ENCODE measurements at regions not wholly inside any gene's neighbourhood (a gene's known extent, or its start where the extent isn't known, plus 50 kb on each side); places are given as distances from the start of the nearest gene placed in this dataset.
A peak's percentile ranks its signal among the peaks of the same experiment; 100 is the strongest.

DNA sequence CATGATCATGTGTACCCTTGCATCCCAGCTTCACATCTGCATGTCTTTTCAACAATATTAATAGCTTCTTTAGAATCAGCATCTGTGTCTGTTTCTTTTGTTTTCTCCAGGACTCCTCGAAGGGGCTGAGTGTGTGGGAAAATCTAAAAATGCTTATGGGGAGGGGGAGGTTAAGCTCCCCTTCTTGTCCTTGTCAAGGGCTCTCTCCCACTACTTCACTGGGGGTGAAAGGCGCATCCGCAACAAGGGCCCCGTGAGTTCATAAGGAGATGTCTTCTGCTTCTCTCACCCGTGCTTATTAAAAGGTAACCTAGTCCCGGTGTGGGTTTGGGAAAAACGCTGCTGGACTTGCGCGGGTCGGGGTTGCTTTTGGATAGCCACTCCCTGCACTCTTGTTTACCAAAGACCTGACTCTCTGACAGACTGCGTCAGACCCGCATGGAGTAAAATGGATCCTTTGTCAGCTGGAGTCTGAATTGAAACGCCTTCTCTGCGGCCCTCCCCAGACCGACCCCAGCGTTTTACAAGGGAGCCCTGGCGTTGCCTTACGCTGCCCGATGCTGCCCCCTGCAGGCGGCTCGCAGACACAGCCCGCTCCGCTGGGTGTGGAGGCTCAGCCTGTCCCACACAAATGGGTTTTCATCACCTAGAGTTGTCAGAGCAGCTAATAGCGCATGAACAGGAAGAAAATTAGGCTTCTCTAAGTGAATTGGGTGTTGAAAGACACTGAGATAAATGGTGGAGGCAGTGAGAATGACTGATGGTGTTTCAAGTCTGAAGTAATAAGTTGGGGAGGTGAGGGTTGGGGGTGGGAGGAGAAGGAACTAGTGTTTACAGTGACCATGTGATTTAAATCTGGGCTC is 53.8 kb downstream of the IER5 start:
- DNase-seq: peak; percentile 76

DNA sequence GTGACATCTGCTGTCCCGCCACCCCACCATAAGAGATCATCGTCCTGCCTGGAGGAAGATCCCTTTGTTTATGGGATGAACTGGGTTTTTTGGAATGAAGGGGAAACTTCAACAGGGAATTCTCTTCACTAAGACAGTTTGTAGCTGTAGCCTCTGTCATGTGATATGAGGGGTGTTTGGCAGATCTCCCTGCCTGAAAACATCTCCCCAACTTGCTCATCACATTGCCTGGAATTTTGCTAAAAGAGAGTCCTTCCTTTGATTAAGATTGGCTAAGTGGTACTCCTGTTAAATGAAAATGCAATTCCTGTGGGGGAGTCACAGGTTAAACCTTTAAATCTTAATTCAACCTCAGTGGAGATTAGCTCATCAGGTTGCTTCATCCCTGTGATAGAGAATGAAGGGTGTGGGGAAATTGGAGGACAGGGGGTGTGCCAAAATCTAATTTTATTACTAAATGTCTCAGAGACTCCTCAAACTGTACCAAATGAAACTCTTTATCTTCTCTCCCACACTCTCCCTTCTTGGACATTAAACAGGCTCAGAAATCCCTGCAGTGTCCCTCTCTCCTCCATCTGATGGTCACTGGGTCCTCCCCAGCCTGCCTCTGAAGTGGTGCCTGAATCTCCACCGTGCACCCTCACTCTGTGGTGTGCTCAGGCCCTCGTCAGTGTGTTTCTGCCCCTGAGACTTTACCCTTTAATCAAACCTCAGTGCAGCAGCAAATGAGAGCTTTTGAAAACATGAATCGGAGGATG is 54.8 kb downstream of the IER5 start:
- DNase-seq: no peak

DNA sequence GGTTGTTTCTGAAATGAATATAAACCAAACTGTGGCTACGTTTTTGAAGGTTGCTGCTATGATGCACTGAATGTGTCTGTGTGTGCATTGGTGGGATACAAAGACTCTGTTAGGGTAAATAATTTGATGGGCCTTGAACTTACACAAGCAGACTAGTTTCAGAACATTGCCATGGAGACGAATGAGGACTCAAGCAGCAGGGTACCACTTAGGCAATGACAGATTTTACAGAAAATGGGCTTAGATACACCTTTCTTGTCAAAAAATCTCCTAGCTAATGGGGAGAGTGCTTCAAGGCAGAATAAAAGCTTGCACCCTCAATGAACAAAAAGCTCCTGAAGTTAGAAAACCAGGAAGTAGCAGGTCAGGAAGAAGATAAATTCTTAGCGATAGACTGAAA is 55.7 kb downstream of the IER5 start:
- DNase-seq: no peak

DNA sequence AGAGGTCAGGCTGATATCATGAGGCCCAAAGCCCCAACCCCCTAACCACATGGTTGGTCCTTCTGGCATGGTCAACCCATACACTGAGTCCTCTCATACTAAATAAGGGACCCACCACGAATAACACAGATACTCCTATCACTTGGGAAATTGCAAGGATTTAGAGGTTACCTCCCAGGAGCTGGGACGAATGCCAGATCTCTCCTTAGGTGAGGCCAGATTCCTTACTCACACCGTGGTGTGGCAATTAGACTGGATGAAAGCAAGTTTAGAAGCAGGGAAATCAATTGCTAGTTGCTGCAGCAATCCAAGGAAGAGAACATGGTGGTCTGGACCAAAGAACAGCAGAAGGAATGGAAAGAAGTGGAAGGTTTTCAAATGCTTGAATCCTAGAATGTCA is 60.1 kb downstream of the IER5 start:
- DNase-seq: no peak

DNA sequence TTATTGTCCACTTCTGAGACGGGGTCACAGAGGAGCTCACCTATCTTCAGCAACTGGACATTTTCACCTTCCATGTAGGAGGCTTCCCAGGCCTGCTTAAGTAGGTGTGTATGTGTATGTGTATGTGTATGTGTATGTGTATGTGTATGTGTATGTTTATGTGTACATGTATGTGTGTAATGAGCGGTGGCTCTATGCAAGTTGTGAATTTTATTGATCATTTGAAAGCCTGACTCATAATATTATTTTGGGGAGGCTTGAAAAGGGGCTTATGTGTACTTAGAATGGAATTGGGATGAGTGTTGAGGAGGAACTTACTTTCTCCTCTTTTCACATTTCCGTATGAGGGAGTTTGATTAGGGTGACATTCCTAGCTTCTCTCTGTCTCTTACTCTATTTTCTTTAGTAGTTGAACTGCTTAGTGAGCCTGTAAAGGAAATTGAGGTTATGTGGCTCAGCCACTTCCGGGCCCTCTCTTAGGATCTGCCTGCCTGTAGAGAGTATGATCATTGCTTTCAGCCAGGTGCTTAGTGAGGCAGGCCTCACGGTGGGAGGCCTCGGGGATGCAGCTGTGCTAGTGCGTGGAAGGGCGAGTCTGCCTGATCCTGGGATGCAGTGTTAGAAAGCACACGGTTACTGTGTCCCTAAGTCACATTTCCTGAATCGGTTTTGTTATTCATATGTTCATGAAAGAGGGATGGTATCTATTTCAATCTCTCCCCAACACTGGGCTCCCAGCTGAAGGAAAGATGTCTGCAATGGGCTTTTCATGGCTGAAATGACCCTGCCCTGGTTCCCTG is 61.0 kb downstream of the IER5 start:
- DNase-seq: peak; percentile 64

DNA sequence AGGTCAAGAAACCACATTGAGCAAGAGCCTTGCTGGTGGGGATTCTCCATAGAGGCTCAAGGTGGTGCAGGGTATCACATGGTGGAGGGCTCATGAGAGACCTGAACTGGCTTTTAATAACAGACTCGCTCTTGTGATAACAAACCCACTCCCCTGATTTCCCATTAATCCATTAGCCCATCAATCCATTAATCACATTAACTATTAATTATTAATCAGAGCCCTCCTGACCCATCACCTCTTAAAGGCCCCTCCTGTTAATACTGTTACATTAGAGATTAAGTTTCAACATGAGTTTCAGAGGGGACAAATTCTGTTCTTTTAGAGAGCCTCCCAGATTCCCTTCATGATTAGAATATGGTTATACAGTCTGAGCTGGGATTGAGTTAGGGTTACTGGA is 61.8 kb downstream of the IER5 start:
- no peak for DNase-seq

DNA sequence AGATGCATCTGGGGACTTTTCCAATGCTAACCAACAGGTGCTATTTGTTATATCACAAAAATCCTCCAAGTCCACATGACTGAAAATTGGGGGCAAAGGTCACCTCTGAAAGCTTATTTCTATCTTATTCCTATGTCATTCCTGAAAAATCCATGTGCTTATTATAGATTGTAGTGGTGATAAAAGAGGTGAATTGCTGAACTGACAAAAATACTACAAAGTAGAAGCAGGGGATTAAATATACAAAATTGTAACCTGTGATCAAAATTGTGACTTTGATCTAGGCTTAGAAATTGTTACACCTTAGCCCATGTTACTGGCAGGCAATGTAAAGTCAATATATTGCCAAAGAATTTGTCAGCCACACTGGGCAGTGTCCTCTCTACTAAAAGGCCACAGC is 62.3 kb downstream of the IER5 start:
- no peak for DNase-seq

DNA sequence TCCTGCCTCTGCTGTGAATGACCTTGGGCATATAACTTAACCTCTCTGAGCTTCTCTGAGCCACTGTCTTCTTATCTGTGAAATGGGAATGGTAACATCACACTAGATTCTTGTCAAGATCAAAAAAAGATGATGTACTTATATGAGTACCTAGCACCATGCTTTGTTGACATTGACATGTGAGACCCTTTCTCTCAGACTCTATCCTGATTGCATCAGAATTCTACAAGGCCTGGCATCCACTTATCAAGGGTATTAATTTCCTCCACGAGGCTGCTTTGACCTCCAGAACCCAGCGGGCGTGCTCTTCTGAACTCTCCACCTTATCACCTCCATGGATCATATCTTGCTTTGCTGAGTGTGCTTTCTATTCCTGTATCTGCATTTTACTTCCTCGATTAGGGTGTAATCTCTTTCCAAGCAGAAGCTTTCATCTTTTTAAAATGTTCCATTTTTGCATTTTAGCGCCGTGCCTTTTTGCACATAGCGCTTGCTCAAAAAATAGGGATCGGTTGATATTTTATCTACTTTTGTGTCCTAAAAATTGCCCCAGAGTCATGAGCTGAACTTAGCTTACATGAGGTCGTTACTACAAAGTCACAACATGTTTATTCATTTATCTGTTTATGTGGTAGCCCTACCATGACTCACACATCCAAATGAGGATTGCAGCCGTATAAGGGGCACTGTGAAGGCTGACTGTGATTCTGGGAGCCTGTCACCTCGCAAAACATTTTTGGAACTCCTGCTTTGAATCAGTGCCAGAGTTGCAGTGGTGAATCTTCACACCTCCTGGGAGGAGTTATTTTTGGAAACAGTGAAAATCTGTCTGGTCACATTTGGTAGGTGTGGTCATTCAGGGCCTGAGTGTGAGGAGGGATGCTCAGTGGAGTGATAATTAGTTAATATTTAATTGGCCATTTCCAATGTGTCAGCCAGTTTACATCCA is 63.2 kb downstream of the IER5 start:
- DNase-seq: no peak

DNA sequence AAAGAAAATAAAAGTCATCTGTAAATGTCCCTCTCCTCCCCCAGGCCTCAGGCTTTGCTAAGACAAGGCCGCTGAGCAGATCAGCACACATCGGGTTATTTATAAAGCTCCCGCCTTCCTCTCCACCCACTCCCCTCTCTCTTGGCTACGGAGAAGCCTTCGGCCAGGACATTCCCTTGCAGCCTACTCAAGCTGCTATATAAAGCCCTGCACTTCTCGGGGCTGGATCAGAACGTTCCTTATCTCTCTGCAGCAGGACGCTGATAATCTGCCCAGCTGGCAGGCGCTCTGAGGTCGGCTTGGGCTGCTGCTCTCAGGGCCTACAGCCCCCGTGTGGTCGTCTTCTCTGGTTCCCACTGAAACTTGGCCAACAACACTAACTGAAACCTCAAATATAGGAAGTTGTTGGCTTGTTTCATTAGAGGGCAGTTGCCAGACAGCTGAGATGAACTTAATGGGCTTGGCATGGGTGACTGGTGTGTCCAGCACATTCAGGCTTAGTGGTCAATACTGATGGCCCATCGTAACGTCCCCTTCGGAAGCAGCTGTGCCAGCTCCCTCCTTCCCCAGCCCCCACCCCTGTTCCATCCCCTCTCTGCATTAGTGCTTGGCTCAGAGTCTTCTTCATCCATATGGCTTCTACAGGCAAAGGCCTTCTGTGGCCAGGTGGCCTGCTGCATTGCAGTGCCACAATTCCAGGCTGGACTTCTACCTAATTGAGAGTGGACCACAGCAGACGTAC is 64.6 kb downstream of the IER5 start:
- no peak for DNase-seq

DNA sequence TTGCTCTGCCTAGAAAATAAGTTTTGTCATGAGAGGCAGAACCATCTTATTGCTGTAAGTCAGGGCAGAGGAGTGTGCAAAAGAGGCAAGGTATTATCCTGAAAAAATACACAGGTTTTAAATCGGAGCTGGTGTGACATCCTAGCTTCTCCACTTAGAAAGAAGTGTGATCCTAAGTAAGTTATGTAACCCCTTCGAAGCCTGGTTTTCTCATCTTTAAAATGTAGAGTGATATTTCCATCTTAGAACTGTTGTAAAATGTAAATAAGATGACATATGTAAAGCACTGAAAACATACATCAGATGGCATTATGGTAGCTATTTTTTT is 65.1 kb downstream of the IER5 start:
- no peak for DNase-seq

DNA sequence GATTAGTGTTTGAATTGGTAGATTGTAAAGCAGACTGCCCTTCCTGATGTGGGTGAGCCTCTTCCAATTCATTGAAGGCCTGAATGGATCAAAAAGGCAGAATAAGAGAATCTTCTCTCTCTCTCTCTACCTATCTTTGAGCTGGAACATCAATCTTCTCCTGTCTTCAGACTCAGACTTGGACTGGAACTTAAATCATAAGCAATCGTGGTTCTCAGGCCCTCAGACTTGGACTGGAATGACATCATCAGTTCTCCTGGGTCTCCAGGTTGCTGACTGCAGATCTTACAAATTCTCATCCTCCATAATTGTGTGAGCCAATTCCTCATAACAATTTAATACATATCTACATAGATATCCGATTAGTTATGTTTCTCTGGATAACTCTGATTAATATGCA is 66.8 kb downstream of the IER5 start:
- no peak for DNase-seq

DNA sequence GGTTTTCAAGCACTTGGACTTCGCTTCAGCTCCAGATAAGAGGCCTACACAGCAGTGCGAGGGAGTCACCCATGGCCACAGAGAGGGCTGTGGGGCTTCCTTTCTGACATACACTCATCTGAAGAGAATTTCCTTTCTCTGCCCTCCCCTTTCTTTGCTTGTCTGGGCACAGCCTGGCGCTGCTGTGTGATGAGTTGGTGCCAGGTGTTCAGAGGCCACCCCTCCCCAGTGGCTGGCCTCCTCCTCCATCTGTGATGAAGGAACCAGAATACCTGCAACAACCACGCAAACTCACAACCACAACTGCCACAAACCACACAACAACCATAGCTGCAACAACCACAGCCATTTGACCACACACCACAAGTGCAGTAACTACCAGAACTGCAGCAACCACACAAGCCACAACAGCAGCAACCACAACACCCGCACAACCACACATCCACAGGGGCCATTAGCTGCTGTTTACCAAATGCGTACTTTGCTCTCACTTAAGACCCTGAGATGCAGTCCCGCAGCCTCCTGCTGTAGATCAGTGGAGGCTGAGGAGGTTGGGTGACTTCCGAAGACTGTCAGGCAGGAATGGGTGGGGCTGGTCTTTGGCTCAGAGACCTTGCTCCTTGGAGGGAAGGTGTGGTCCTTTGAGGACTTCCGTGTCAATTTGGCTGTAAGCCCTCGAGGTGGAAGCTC is 71.1 kb downstream of the IER5 start:
- peak; percentile 41 for DNase-seq

DNA sequence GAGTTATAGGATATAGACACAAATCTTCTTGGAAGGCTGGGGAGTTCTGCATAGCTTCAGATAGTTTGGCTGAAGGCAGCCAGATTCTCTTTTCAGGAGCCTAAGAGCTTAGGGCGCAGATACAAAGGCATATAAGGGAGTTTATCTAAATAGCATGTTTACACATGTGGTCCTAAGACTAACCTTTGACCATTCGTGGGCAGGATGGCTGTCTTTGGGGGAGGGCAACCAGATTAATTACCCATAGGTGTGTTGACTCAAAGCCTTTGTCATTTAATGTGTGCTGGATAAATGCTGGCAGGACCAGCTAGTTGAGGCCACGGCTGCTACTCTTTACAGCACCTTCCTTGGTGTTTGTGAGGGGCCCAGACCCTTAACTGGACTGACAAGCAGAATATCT is 71.8 kb downstream of the IER5 start:
- no peak for DNase-seq

DNA sequence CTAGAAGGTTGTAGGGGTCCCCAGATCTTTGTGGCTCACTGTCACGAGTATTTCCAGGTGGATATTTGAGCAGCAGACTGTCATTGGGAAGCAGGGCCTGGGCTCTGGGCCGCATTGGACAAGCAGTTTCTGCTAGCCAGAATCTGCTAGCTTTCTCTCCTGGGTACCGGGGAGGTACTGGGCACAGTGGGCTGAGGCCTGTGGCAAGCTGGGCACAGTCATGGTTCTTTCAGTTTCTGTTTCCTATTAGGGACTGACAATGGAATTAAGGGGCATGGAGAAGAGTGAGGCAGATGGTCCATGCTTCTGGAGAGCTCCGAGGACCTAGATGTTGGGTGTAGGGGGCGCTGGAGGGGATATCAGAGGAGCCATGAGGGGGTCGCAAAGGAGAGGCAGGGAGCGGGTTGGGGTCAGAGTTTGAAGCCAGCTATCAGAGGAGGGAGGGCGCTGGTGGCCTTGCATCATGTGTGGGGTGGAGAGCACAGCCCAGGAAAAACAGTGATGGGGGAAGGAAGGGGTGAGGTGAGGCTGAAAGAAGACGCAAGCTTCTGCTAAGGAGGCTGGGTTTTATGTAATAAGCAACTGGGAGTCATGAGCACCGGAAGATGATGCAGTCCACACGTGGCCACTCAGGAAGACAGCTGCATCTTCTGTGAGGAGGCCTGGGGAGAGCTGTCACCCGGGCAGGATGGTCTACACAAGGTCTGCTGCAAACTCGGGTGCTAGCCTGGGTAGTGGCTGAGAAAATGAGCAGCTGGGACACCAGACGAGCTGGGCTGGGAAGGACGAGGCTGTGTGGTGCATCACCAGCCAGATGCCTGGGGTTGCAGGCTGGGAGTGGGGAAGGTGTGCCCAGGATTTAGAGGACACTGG is 72.7 kb downstream of the IER5 start:
- no peak for DNase-seq

DNA sequence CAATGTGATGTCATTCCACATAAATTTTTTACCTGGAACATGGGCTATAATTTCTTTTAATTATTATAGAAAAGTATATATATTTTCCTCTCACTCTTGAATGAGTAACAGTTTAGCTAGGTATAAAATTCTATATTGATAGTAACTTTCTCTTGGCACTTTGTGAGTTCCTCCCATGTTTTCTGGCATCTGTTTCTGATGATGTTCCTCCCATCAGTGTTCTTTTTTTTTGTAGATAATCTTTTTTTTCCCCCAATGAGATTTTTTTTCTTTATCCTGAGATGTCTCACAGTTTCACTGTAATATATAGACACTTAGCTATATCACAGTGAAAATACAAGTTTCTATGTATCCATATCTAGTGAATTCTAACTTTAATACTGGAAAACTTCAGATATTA is 75.2 kb downstream of the IER5 start:
- no peak for DNase-seq

DNA sequence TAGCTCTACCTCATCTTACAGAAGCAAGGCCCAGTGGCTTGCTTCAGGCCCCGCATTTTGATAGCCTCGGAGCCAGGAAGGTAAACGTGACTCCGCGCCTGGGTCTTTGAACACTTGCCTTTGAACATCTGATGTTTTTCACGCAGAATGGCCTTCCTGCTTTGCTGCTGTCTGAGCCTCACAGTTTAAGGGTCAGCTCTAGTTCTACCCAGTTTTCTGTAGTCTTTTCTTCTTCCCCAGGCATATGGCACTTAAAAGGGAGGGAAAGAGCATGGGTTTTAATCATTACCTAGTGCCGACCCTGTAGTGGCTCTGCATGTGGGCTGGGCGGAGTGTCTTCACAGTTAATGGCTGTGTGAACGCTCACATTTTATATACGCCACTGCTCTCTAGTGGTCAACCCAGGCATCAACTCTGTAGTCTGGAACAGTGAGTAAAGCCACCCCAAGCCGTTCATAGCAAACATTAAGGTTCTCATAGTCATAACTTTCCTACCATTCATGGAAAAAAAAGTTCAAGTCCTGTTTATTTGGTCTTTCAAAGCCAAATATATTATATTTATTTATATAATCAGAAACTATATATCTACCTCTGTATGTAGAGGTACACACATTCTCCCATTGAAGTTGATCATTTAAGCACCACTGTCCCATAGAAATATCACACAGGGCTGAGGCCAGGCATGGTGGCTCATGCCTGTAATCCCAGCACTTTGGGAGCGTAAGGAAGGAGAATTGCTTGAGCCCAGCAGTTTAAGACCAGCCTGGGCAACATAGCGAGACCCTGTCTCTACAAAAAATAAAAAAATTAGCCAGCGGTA is 78.1 kb downstream of the IER5 start:
- DNase-seq: peak; percentile 49

DNA sequence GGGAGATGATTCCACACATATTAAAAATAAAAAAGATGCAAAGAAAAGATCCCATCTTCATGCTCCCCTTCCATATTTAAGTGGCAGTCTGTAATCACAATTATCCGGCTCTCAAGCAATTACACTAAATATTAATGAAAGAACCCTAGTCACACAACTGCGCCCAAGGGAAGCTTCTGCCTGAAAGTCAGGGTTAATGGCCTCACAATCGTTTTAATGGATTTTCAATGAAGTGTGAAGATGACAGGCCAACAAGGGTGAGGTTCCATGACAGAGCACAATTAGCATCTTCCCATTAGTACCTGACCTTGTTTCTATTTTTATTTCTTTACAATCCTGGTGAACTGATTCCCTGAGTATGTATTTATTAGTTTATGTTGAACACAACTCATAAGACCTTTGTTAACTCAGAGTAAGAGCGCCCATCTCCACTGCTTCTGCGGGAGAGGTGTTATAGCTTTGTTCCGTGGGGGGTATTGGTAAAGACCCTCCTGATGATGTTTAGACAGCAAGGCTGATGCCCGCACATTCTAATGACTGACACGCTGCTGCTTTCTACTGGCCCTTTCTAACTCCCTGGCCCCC is 80.9 kb downstream of the IER5 start:
- DNase-seq: no peak

DNA sequence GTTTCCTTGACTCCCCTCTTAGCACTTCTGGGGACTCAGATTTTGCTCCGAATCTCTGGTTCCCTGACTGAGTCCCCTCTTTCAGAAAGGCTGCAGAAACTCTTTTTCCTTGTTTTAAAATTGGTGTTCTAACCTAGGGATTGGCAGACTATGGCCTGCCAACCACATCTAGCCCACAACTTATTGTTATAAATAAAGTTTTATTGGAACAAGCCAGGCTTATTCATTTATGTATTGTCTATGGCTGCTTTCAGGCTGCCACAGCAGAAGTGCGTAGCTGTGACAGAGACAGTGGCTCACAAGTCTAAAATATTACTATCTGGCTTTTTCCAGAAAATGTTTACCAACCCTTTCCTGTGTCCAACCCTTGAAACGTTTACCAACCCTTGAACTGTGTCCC is 81.7 kb downstream of the IER5 start:
- no peak for DNase-seq

DNA sequence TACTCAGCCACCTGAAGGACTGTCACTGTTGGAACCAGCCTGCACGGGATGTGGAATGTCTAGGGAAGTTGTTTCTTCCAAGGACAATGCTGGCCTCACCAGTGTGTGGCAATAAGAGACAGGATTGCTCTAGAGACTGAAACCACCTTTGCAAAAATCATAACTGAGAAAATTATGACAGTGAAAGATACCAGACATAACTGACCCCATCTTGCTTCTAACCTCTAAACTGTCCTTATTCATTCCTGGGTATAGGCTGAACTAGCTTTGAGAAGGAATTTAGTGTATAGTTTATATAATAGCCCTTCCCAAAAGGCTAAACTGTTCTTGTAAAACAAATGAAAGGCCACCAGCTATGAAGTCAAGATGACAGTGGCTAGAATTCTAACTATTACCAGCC is 83.6 kb downstream of the IER5 start:
- DNase-seq: no peak

Measured in activated effector memory CD4-positive, alpha-beta T cell treated with Interleukin-2 at 50 U/mL for 16 hours (primary cell).